K562 (cell line): ENCODE measurements at regions not wholly inside any gene's neighbourhood (a gene's known extent, or its start where the extent isn't known, plus 50 kb on each side); places are given as distances from the start of the nearest gene placed in this dataset.

ENCODE experiments used
- BHLHE40 ChIP-seq: IDR thresholded peaks from 2 replicates; pipeline ENCODE4 v1.6.1; 2011; ENCODE audit warnings: low read length, improper control_type of control experiment
- CTBP1 ChIP-seq: fragments of 450-650 bp; IDR thresholded peaks from 2 replicates; pipeline ENCODE4 v1.6.1; 2016; ENCODE audit warnings: borderline replicate concordance
- HNRNPK ChIP-seq: fragments of 200-400 bp; formaldehyde crosslinking; IDR thresholded peaks from one replicate; pipeline ENCODE4 v1.6.1; 2018; ENCODE audit warnings: mild to moderate bottlenecking, low read depth, low read length; ENCODE audit not compliant: poor library complexity, severe bottlenecking
- PHB2 ChIP-seq: fragments of 450-650 bp; IDR thresholded peaks from 2 replicates; pipeline ENCODE4 v1.6.1; 2017; ENCODE audit warnings: low read depth
- POLR2AphosphoS5 ChIP-seq: IDR thresholded peaks from 2 replicates; pipeline ENCODE4 v1.6.1; 2011; ENCODE audit warnings: mild to moderate bottlenecking, low read depth, low read length, moderate library complexity; ENCODE audit not compliant: control insufficient read depth, insufficient read depth
- POLR3G ChIP-seq: IDR thresholded peaks from 2 replicates; pipeline ENCODE4 v1.6.1; 2011; ENCODE audit not compliant: insufficient read length, insufficient replicate concordance; ENCODE audit errors: extremely low read depth
- PRPF4 ChIP-seq: fragments of 200-400 bp; formaldehyde crosslinking; IDR thresholded peaks from one replicate; pipeline ENCODE4 v1.6.1; 2017; ENCODE audit warnings: low read length, low read depth, mild to moderate bottlenecking; ENCODE audit not compliant: insufficient read depth, poor library complexity, severe bottlenecking
- RAD51 ChIP-seq: fragments of 450-650 bp; IDR thresholded peaks from 2 replicates; pipeline ENCODE4 v1.7.1; 2016; ENCODE audit warnings: low read depth, mild to moderate bottlenecking, borderline replicate concordance
- SAFB ChIP-seq: fragments of 200-400 bp; formaldehyde crosslinking; IDR thresholded peaks from 2 replicates; pipeline ENCODE4 v1.6.1; 2017; ENCODE audit warnings: low read depth, low read length, borderline replicate concordance
- SLC30A9 ChIP-seq: fragments of 250-450 bp; sonication (Bioruptor Pico); IDR thresholded peaks from 2 replicates; pipeline ENCODE4 v1.8.0; 2022; ENCODE audit warnings: mild to moderate bottlenecking, moderate library complexity
- SOX6 ChIP-seq: fragments of 450-650 bp; IDR thresholded peaks from 2 replicates; pipeline ENCODE4 v1.6.1; 2014; ENCODE audit warnings: mild to moderate bottlenecking
- STAT5B ChIP-seq: fragments of 250-450 bp; sonication (Bioruptor Pico); IDR thresholded peaks from 2 replicates; pipeline ENCODE4 v1.8.0; 2021; ENCODE audit warnings: mild to moderate bottlenecking, inconsistent platforms
- TCF7L2 ChIP-seq: fragments of 150-350 bp; IDR thresholded peaks from 2 replicates; pipeline ENCODE4 v1.6.1; 2016; ENCODE audit warnings: low read depth, mild to moderate bottlenecking, low read length, moderate library complexity
- THRA ChIP-seq: fragments of 450-650 bp; IDR thresholded peaks from 2 replicates; pipeline ENCODE4 v1.6.1; 2017; ENCODE audit warnings: mild to moderate bottlenecking, moderate library complexity
- TSC22D4 ChIP-seq: fragments of 450-650 bp; IDR thresholded peaks from 2 replicates; pipeline ENCODE4 v1.6.1; 2016; ENCODE audit warnings: missing genetic modification characterization, missing biosample characterization, control low read depth
- ZKSCAN8 ChIP-seq: fragments of 200-800 bp; sonication (Bioruptor generic); IDR thresholded peaks from 2 replicates; pipeline ENCODE4 v1.6.1; 2016; ENCODE audit warnings: missing genetic modification characterization, missing compliant biosample characterization
- ZNF12 ChIP-seq: sonication (generic); formaldehyde crosslinking; IDR thresholded peaks from 2 replicates; pipeline ENCODE4 v1.4.0; 2020; ENCODE audit warnings: mild to moderate bottlenecking, missing genetic modification reagents
- ZNF174 ChIP-seq: fragments of 250-450 bp; sonication (Bioruptor Pico); IDR thresholded peaks from 2 replicates; pipeline ENCODE4 v1.4.0; 2020; ENCODE audit warnings: mild to moderate bottlenecking
- ZNF274 ChIP-seq: IDR thresholded peaks from 2 replicates; pipeline ENCODE4 v1.6.1; 2011; ENCODE audit warnings: low read depth, mild to moderate bottlenecking, low read length, moderate library complexity, borderline replicate concordance
- ZNF324 ChIP-seq: fragments of 250-450 bp; sonication (Bioruptor Pico); IDR thresholded peaks from 2 replicates; pipeline ENCODE4 v1.4.0; 2020; ENCODE audit warnings: mild to moderate bottlenecking
- ZNF431 ChIP-seq: sonication (generic); formaldehyde crosslinking; IDR thresholded peaks from 2 replicates; pipeline ENCODE4 v1.8.0; 2022; ENCODE audit warnings: mild to moderate bottlenecking, missing genetic modification reagents
- TF ChIP-seq, protein P1 (sequence below): fragments of 250-450 bp; sonication (Bioruptor Pico); IDR thresholded peaks from 2 replicates; pipeline ENCODE4 v1.4.0; 2020
- TF ChIP-seq, protein P2 (sequence below): fragments of 250-450 bp; sonication (Bioruptor Pico); IDR thresholded peaks from 2 replicates; pipeline ENCODE4 v1.4.0; 2020; ENCODE audit warnings: borderline replicate concordance
- TF ChIP-seq, protein P3 (sequence below): sonication (generic); formaldehyde crosslinking; IDR thresholded peaks from 2 replicates; pipeline ENCODE4 v1.8.1; 2023; ENCODE audit warnings: mild to moderate bottlenecking, missing genetic modification reagents, moderate library complexity

DNA sequence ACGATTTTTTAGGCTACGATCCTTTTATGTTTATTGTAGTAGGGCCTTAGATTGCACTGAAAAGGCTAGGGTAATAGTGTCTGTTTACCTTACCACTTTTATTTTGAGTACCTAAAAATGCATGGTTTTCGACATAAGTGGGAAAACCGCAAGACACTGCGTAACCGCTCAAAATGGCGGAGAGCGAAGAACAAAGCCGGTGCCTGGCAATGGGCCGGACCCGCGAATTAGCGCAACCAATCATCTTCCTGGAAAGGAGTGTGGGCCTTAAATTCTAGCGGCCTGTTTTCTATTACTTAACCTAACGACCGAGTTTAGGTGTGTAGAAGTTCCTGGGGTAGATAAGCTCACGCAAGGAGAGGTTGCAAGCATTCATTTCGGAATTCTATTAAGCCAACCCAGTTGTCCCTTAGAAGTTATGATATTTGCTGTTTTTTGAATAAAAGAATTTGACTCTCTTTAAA lies 118.0 kb downstream of the HFE start (continued):
- TF ChIP-seq THRA (no peak), RAD51 (no peak), SLC30A9 (CRISPR knock-in tag) (no peak), ZNF274 (no peak), ZKSCAN8 (CRISPR knock-in tag) (no peak), ZNF12 (no peak), PHB2 (no peak), POLR2AphosphoS5 (peak; percentile 83), ZNF431 (CRISPR knock-in tag) (no peak), PRPF4 (no peak), POLR3G (no peak), HNRNPK (no peak), BHLHE40 (no peak), TCF7L2 (no peak), SOX6 (no peak), ZNF324 (CRISPR knock-in tag) (peak; percentile 1; the same call in 1 of the 2 replicates), SAFB (no peak), STAT5B (no peak), CTBP1 (no peak), ZNF174 (CRISPR knock-in tag) (no peak), TSC22D4 (tag) (no peak)
- TF ChIP-seq, protein P1, sequence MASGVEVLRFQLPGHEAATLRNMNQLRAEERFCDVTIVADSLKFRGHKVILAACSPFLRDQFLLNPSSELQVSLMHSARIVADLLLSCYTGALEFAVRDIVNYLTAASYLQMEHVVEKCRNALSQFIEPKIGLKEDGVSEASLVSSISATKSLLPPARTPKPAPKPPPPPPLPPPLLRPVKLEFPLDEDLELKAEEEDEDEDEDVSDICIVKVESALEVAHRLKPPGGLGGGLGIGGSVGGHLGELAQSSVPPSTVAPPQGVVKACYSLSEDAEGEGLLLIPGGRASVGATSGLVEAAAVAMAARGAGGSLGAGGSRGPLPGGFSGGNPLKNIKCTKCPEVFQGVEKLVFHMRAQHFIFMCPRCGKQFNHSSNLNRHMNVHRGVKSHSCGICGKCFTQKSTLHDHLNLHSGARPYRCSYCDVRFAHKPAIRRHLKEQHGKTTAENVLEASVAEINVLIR (CRISPR knock-in tag) = no peak
- TF ChIP-seq, protein P2, sequence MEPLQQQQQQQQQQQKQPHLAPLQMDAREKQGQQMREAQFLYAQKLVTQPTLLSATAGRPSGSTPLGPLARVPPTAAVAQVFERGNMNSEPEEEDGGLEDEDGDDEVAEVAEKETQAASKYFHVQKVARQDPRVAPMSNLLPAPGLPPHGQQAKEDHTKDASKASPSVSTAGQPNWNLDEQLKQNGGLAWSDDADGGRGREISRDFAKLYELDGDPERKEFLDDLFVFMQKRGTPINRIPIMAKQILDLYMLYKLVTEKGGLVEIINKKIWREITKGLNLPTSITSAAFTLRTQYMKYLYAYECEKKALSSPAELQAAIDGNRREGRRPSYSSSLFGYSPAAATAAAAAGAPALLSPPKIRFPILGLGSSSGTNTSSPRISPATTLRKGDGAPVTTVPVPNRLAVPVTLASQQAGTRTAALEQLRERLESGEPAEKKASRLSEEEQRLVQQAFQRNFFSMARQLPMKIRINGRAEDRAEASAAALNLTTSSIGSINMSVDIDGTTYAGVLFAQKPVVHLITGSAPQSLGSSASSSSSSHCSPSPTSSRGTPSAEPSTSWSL (CRISPR knock-in tag) = no peak
- TF ChIP-seq, protein P3, sequence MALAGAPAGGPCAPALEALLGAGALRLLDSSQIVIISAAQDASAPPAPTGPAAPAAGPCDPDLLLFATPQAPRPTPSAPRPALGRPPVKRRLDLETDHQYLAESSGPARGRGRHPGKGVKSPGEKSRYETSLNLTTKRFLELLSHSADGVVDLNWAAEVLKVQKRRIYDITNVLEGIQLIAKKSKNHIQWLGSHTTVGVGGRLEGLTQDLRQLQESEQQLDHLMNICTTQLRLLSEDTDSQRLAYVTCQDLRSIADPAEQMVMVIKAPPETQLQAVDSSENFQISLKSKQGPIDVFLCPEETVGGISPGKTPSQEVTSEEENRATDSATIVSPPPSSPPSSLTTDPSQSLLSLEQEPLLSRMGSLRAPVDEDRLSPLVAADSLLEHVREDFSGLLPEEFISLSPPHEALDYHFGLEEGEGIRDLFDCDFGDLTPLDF (CRISPR knock-in tag) = no peak
